ENCODE measurements at regions not wholly inside any gene's neighbourhood (a gene's known extent, or its start where the extent isn't known, plus 50 kb on each side); places are given as distances from the start of the nearest gene placed in this dataset.
"Not testable (repeated sequence)": the region's sequence is repeated elsewhere in the genome, so short reads cannot be mapped to it uniquely, and the experiment has no call there.

DNA sequence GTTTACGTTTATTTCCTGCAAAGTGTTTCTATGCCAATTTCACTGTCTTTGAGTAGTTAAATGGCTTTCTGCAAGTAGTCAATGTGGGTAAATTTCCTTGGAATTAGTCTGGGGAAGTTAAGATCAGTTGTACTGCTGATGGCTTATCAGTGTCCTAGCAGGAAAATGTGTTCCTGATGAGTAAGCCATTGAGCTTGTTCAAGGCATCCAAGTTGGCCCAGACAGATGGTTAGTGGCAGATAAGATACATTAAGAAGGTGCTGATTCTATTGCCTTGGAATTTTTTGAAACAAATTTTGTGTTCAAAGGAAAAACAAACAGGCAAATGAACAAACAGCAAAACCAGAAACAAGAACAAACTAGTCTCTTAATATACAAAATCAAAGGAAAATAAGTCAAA, 258.4 kb downstream of the MAP2K6 start:
- peak; percentile 8 for DNase-seq (ENCODE audit: low spot score)

DNA sequence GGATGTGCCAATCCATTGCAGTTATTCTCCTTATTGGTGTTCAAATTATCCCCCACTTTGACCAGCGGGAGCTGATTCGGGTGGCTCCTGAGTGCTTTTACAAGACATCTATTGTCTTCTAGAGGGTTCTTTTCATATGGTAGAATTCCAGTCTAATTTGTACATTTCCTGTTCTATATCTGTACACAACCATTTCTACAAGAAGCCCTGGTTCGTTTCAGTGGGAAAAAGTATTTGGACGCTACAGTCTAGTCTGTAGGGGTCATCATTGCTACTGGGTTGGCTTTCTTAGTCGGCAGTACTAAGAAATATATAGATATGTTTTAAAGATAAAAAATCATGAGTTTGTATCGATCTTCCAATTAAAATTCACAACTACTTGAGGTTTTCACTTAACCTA, 262.6 kb downstream of the MAP2K6 start:
- DNase-seq (ENCODE audit: low spot score), result peak; percentile 51

DNA sequence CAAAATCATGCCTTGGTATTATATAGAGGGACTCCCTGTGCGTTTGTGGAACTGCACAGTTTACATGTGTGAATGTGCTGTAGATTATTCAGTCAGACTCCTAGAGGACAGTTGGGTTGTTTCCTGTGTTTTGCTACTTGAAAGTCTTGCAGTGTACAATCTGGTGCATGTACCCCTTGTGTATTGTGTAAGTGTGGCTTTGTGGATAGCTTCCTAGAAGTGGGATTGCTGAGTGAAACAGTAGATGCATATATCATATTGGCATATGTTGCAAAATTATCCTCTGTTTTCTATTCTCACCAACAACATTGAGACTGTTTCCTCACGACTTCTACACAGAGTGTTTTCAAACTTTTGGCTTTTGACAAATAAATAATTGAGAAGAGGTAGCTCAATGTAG, 263.7 kb downstream of the MAP2K6 start:
- DNase-seq (ENCODE audit: low spot score), result no peak

DNA sequence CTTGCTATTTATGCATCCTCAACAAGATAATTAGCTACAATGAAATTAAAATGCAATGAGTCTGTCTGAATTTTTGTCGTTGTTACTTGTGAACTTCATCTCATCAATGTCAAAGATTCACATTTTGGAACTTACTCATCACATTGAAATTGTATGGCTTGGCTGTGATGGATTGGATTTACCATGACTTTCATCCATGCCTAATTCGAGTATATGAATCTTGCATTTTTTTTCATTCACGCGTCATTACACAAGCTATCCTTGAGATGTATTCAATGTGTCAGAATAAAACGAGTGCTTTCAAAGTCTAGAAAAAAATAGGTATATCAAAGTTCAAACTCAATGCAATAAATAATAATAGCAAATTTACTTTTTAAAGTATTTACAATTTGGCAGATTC, 265.3 kb downstream of the MAP2K6 start:
- no peak for DNase-seq (ENCODE audit: low spot score)

DNA sequence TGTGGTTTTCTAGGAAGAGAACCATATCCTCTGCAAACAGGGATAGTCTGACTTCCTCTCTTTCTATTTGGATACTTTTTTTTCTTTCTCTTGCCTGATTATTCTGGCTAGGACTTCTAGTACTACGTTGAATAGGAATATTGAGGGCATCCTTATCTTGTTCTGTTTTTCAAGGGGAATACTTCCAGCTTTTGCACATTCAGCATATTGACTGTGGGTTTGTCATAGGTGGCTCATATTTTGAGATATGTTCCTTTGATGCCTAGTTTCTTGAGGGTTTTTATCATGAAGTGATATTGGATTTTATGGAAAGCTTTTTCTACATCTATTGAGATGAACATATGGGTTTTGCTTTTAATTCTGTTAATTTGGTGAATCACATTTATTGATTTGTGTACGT, 269.8 kb downstream of the MAP2K6 start:
- DNase-seq (ENCODE audit: low spot score), result no peak

DNA sequence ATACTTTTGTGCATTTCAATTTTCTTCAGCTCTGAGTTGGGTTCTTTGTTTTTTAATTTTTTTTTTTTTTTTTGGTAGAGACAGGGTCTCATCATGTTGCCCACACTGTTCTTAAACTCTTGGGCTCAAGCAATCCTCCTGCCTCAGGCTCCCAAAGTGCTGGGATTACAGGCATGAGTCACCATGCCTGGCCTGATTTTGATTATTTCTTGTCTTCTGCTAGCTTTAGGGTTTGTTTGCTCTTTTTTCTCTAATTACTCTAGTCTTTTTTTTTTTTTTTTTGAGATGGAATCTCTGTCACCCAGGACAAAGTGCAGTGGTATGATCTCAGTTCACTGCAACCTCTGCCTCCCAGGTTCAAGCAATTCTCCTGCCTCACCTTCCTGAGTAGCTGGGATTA, 270.7 kb downstream of the MAP2K6 start:
- not testable (repeated sequence) for DNase-seq (ENCODE audit: low spot score)

DNA sequence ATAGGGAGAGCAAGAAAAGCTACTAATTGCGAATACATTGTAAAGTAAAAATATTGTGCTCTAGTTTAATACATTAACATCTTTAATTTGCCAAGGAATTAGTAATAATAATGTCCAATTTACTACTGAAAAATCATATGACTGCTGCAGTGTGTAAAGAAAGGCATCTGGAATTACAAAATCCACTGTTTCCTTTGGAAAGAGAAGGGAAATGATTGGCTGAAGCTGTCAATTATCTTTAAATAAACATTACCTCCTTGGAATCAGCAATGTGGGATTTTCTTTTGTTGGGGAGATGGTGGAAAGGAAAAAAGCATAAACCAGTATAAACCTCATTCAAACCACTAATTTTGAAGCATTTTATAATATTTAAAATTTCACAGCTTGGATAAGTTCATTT, 276.0 kb downstream of the MAP2K6 start:
- no peak for DNase-seq (ENCODE audit: low spot score)

DNA sequence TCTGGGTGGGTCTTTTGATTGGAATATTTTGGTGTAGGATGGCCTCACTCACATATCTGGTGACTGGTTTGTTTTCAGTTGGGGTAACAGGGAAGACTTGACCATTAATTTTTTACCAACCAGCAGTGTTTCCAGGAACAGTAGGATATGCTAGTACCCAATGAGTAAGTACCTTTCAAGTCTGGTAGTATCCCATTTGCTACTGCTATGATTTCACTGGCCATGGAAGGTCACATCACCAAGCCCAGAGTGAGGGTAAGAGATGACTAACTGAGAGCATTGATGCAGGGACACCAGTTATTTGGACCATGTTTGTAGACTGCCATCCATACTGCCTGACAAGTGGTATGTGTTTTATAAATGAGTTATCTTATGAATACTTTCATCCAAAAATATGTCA, 277.7 kb downstream of the MAP2K6 start:
- DNase-seq (ENCODE audit: low spot score), result no peak

DNA sequence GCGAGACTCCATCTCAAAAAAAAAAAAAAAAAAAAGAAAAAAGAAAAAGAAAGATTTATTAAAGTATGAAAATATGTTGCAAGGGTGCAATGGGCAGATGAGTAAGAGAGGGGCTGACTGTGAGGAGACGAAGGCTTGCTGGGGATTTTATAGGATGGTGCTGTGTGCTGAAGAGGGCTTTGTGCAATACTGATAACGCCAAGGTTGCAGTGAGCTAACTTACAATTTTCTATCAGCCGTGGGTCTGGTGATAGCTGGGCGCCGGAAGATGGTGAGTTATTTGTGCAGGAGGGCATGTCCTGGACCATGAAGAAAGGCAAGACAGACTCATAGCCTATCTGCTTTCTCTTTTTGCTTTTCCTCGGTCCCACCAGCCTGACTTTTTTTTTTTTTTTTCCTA, 281.1 kb downstream of the MAP2K6 start:
- no peak for DNase-seq (ENCODE audit: low spot score)

DNA sequence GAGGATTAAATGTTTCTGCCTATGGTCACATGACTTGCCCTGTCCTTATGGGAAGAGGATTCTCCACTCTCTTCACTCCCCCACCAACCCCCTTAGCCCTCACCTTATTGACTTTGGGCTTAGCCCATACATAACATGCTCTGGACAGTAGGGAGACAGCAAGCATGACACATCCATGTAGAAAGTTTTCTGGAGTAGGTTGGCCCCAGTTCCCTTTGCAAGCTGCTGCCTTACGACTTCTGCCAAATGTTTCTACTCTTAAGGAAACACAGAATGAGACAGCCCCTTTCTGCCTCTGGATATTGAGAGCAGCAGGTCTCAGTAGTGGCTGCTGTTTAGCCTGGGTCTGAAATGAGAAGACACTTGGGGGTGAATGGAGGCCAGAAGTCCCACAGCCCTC, 282.2 kb downstream of the MAP2K6 start:
- no peak for DNase-seq (ENCODE audit: low spot score)

DNA sequence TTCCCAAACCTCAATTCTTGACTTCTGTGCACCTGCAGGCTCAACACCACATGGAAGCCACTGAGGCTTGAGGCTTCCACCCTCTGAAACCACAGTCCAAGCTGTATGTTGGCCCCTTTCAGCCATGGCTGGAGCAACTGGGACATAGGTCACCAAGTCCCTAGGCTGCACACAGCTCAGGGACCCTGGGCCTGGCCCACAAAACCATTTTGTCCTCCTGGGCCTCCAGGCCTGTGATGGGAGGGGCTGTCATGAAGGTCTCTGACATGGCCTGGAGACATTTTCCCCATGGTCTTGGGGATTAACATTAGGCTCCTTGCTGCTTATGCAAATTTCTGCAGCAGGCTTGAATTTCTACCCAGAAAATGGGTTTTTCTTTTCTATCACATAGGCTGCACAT, 283.9 kb downstream of the MAP2K6 start:
- not testable (repeated sequence) for DNase-seq (ENCODE audit: low spot score)

DNA sequence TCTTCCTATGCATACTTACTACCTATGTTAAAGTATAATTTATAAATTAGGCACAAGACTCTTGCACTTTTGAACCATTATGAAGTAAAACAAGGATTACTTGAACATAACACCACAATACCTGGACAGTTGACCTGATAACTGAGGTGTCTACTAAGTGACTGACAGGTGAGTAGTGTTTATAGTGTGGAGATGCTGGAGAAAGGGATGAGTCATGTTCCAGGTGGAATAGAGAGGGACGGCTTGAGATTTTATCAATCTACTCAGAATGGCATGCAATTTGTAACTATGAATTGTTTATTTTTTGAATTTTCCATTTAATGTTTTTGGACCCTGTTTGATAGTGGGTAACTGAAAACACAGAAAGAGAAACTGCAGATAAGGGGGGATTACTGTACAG, 287.6 kb downstream of the MAP2K6 start:
- DNase-seq (ENCODE audit: low spot score), result no peak

DNA sequence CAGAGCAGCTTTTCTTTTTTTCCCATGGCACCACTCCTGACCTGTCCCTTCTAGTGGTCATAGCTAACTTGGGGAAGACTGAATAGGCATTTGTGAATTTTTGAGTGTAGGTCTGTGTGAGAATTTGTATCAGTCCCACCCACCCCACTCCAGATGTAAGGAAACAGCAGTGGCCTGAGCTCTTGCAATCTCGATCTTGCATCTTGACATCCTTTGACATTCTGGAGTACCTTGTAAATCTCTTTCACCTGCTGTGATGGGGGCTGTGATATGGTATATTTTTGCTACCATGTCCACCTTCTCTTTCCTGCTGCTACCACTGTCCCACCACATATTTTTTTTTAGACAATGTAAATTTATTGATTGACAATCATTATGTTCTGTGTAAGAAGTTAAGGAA, 289.3 kb downstream of the MAP2K6 start:
- no peak for DNase-seq (ENCODE audit: low spot score)

DNA sequence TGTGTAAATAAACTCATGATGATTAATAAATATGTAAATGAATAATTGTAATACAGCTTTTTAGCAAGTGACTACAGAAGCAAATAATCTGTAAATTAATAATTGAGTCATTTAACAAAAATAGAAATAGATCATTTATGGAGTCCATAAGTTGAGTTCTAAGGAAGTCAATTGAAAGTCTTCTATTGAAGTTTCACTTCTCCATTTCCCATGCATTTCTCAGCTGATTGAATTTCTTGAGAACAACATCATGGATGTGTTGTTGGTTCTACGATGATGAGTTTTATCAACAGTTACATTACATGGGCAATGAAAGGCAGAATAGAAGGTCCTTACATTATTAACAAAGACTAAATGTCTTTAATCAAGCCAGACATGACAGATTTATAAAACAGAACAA, 290.4 kb downstream of the MAP2K6 start:
- DNase-seq (ENCODE audit: low spot score), result no peak

DNA sequence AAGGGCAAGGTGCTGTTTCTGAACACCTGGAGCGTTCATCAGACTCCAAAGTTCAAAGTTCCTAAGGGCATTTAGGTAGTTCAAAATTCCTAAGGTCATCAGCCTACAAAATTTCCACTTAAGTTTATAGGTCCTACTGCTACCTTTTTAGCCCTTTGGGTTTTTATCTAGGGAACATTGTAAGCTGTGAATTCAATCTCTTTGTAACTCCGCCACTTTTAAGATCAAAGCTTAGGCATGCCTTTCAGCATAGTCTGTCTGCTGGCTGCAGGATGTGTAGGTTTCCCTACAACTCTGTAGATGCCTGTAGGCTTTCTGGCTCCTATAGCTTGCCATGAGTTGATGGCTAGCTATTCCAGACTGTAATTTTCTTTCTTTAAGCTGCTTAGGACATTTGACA, 291.6 kb downstream of the MAP2K6 start:
- DNase-seq (ENCODE audit: low spot score), result no peak

DNA sequence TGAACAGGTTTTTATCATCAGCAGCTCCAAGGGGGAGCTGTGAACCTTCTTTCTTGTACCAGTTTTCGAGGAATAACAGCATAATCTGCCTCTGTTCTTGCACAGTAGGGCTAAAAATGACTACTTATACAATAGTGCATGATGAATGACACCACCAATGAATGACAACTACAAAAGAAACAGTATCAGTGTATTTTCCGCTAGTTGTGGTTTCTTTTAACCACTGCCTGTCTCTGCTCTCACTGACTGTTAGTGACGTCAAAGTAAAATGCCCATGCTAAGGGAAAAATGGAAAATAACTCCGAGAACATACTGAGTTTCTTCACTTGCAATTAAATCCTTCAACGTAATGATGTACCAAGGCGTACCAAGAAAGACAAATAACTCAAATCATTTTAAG, 294.9 kb downstream of the MAP2K6 start:
- no peak for DNase-seq (ENCODE audit: low spot score)

DNA sequence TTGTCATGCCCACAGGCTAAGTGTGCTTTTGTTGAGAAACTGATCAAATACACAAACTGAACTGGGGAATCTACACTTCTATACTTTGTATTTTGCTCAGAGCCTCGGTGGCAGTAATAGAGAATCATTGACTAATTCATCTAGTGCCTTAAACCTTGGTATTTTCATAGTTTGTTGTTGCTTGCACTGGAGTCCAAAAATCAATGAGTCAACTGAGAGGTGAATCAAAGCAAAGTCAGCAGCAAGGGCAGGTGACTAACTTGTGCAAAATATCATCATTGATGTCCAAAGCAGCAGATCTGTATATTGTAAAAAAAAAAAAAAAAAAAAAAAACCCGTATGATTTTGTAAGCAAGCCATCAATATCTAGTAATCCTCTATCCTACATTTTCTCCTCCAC, 296.4 kb downstream of the MAP2K6 start:
- no peak for DNase-seq (ENCODE audit: low spot score)

DNA sequence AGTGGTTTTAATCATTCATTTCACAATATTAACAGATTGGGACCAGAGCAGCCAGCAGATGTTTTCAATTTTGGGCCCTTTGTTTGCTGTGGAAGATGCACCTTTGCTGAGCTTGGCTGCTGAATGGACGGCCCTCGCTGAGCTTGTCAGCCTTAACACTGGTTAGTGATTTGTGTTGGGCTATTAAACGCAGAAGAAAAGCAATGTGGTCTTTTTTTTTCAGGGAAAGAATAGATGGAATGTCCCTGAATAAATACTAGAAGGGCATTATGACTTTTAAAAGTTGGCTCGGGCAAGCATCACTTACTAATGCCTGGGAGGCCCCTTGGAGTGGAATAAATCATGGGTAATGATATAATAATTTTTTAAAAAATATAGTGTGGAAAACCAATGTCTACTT, 297.0 kb downstream of the MAP2K6 start:
- no peak for DNase-seq (ENCODE audit: low spot score)

DNA sequence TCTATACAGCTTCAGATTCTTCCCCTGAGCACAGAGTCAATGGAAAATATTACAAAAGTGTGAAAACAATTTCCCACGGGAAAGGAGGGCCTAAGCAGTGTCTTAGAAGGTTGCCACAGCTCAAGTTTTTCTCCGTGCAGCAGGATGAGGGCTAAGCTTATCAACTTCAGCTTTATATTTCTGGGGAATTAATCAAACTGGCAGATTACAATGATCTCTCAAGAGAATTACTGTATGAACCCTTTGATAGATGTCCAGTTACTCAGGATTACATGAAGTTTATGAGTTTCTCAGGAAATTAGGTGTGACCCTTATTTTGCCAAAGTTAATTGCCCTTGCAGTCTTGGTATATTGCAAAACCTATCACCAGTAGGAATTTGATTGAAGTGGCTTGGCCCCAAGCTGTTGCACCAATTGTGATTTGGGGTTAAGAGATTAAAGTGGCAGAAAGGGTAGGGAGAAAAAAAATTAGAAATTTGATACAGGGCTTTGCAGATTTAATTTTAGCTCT, 298.4 kb downstream of the MAP2K6 start:
- DNase-seq (ENCODE audit: low spot score), result no peak

DNA sequence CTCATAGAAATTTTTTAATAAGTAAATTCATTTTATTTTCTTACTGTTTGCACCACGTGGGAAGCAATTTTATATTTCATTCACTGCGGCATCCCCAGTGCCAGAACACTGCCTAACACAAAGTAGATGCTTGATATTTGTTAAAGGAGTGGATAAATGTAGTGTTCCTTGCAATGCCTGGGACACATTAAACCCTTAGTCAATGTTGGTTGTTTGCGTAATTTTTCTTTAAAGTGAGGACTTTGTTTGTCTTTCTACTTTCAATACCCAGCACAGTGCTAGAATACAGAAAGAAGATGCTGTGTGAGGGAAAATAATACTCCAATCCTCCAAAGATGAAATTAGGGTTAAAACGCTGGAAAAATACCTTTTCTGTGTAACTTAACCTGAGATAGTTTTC, 299.3 kb downstream of the MAP2K6 start:
- no peak for DNase-seq (ENCODE audit: low spot score)

DNA sequence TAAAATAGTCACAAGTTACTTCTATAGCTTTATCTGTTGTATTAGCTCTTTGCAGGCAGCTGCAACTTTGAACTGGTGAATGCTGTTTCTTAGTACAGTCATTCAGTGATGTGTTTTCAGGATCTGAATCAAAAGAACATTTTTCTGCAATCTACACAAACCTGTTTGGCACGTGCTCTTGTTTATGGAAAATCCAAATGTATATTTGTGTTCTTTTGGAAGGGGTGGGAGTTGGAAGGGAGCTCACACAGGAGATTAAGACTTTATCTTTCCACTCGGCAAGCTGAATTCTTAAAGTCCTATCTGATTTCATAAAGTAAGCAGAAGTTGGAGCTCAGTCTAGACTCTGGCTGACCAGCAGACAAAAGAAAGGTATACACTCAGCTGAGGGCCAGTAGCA, 300.2 kb downstream of the MAP2K6 start:
- DNase-seq (ENCODE audit: low spot score), result no peak

DNA sequence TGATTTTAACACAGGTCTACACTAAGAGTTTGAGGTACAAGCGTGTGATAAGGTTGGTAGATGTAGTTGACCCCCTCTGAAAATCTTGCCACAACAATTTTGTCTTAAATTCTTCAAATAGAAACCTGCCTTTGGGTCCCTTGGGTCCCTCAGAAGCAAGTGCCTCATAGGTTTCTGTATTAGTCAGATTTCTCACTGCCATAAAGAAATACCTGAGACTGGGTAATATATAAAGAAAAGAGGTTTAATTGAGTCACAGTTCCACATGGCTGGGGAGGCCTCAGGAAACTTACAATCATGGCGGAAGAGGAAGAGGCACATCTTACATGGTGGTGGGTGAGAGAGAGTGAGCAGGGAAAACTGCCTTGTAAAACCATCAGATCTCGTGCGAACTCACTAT, 301.2 kb downstream of the MAP2K6 start:
- DNase-seq (ENCODE audit: low spot score), result no peak

DNA sequence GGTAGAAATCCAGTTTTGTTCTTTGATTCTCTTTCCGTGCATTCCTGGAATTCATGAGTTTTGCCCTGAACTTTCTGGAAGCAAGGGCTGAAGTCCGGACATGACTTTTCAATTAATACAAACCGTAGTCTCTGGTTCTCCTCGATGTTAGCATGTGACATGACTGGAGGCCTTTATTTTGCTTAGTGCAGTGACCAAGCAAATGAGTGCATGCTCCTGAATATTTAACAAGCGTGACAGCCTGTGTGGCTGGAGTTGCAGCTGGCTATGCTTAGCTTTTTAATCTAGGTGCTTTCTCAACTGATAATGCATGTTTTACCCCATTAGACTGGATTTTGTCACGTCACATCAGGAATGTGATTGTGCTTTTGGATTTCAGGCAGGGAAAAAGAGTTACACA, 302.1 kb downstream of the MAP2K6 start:
- peak; percentile 37 for DNase-seq (ENCODE audit: low spot score)

DNA sequence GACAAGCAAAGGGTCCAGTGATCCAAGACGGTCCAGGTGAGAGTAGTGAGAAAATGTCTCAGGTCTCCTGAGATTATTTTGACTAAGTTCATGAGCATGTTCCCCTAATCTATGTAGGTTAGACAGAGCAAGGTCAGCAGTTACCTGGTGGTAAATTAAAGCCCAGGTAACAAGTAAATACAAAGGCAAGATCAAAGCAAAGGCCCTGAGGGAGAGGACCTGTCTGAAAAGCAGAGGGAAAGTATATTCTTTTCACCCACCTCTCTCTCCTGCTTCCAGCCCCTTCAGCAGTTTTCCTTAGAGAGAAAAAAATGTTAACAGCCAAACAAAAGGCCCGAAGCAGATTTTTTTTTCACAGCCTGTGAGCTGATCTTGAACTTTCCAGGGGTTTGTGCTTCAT, 302.7 kb downstream of the MAP2K6 start:
- no peak for DNase-seq (ENCODE audit: low spot score)

DNA sequence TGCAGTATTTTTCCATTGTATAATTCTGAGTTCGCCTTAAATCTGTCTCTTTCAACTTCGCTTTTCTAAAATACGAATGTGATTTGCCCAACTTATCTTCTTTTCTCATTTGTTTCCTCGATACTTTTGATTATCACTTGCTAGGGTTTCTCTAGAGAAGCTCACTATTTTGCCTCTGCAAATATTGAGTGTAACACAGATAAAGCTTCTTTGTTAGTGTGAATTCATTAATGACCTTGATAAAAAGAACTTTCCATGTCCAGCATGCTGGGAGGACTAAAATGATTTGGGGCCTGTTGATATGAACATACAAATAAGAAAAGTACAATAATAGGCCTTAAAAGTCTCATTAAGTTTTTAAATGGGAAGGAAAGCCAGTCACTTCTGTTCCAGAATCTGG, 303.3 kb downstream of the MAP2K6 start:
- peak; percentile 15 for DNase-seq (ENCODE audit: low spot score)

Data from pons (tissue), 1 donor.